GM23338 (cell line): ENCODE measurements at regions not wholly inside any gene's neighbourhood (a gene's known extent, or its start where the extent isn't known, plus 50 kb on each side); places are given as distances from the start of the nearest gene placed in this dataset.

ENCODE experiments used
- ATAC-seq: fragments of 200-7000 bp; cut with Tn5 transposase; 3 replicates; pipeline ENCODE4 v1.9.1; 2020
- DNase-seq: peaks from one replicate; pipeline ENCODE4 v3.0.0-alpha.2; 2015; ENCODE audit warnings: low spot score
- H2AFZ ChIP-seq: fragments of 200-600 bp; sonication (generic); 2 replicates; pipeline ENCODE4 v1.8.0; 2016; ENCODE audit warnings: antibody characterized with exemption, mild to moderate bottlenecking, moderate library complexity
- H3F3A ChIP-seq: fragments of 200-600 bp; sonication (generic); replicated peaks from 2 replicates; pipeline ENCODE4 v1.8.0; 2017; ENCODE audit warnings: antibody characterized with exemption, mixed run types, low read depth
- H3K27ac ChIP-seq: fragments of 200-600 bp; sonication (generic); 2 replicates; pipeline ENCODE4 v1.6.1; 2016; ENCODE audit warnings: low read depth
- H3K27me3 ChIP-seq: fragments of 200-600 bp; sonication (generic); 2 replicates; pipeline ENCODE4 v1.8.0; 2016; ENCODE audit warnings: mild to moderate bottlenecking, mixed run types, moderate library complexity; ENCODE audit not compliant: insufficient read depth
- H3K36me3 ChIP-seq: fragments of 200-600 bp; sonication (generic); 2 replicates; pipeline ENCODE4 v1.8.0; 2016; ENCODE audit warnings: mild to moderate bottlenecking; ENCODE audit not compliant: insufficient read depth
- H3K4me1 ChIP-seq: fragments of 200-600 bp; sonication (generic); 2 replicates; pipeline ENCODE4 v1.8.0; 2016; ENCODE audit warnings: mild to moderate bottlenecking, moderate library complexity; ENCODE audit not compliant: insufficient read depth
- H3K4me2 ChIP-seq: fragments of 200-600 bp; sonication (generic); 2 replicates; pipeline ENCODE4 v1.7.1; 2017; ENCODE audit warnings: mixed run types
- H3K4me3 ChIP-seq: fragments of 200-600 bp; sonication (generic); 2 replicates; pipeline ENCODE4 v1.6.1; 2016; ENCODE audit warnings: mixed run types
- H3K79me2 ChIP-seq: fragments of 200-600 bp; sonication (generic); replicated peaks from 2 replicates; pipeline ENCODE4 v1.8.0; 2017; ENCODE audit warnings: mild to moderate bottlenecking; ENCODE audit not compliant: insufficient read depth
- H3K9me2 ChIP-seq: fragments of 200-600 bp; sonication (generic); 2 replicates; pipeline ENCODE4 v1.8.0; 2017; ENCODE audit not compliant: insufficient read depth
- H4K20me1 ChIP-seq: fragments of 200-600 bp; sonication (generic); replicated peaks from 2 replicates; pipeline ENCODE4 v1.8.0; 2017; ENCODE audit warnings: mild to moderate bottlenecking; ENCODE audit not compliant: insufficient read depth
- H3K27ac Mint-ChIP-seq: 2 replicates; pipeline ENCODE4 v1.8.0; 2020; ENCODE audit warnings: inconsistent platforms, mild to moderate bottlenecking, moderate library complexity, mixed read lengths
- H3K27me3 Mint-ChIP-seq: 3 replicates; pipeline ENCODE4 v1.8.0; 2022; ENCODE audit warnings: low read depth, mild to moderate bottlenecking, moderate library complexity, mixed read lengths, inconsistent platforms; ENCODE audit not compliant: insufficient read depth, poor library complexity
- H3K36me3 Mint-ChIP-seq: 3 replicates; pipeline ENCODE4 v1.8.0; 2021; ENCODE audit warnings: low read depth, mild to moderate bottlenecking, inconsistent platforms, moderate library complexity, mixed read lengths
- H3K4me1 Mint-ChIP-seq: 3 replicates; pipeline ENCODE4 v1.8.0; 2020; ENCODE audit warnings: mild to moderate bottlenecking, inconsistent platforms, mixed read lengths
- H3K4me3 Mint-ChIP-seq: 3 replicates; pipeline ENCODE4 v1.8.0; 2021; ENCODE audit warnings: moderate library complexity, mild to moderate bottlenecking, inconsistent platforms, mixed read lengths
- H3K9me3 Mint-ChIP-seq: 3 replicates; pipeline ENCODE4 v1.8.0; 2020; ENCODE audit warnings: moderate library complexity, mild to moderate bottlenecking, inconsistent platforms, mixed read lengths
- CREB1 ChIP-seq: fragments of 250-450 bp; sonication (Bioruptor Pico); IDR thresholded peaks from 2 replicates; pipeline ENCODE4 v1.5.0; 2020; ENCODE audit warnings: low read depth, mild to moderate bottlenecking, moderate library complexity
- EZH2phosphoT487 ChIP-seq: fragments of 200-600 bp; sonication (generic); IDR thresholded peaks from one replicate; pipeline ENCODE4 v1.8.1; 2018; ENCODE audit warnings: antibody characterized with exemption; ENCODE audit not compliant: unreplicated experiment
- JUNB ChIP-seq: IDR thresholded peaks from one replicate; pipeline ENCODE4 v1.6.1; 2016; ENCODE audit warnings: antibody characterized with exemption; ENCODE audit not compliant: unreplicated experiment
- POLR2AphosphoS5 ChIP-seq: IDR thresholded peaks from 2 replicates; pipeline ENCODE4 v1.6.1; 2016; ENCODE audit warnings: antibody characterized with exemption, low read depth
- REST ChIP-seq: IDR thresholded peaks from one replicate; pipeline ENCODE4 v1.6.1; 2018; ENCODE audit warnings: antibody characterized with exemption; ENCODE audit not compliant: unreplicated experiment
- STAT1 ChIP-seq: IDR thresholded peaks from one replicate; pipeline ENCODE4 v1.6.1; 2016; ENCODE audit warnings: antibody characterized with exemption; ENCODE audit not compliant: unreplicated experiment
- ZNF331 ChIP-seq: fragments of 250-450 bp; sonication (Bioruptor Pico); IDR thresholded peaks from 2 replicates; pipeline ENCODE4 v1.5.0; 2020; ENCODE audit warnings: low read depth, mild to moderate bottlenecking, moderate library complexity
- TF ChIP-seq, protein P1 (sequence below), 2 experiments: fragments of 200-600 bp in 1 of 2; sonication (generic) in 1 of 2; conservative IDR thresholded peaks; 2 replicates each; pipeline versions ENCODE4 v1.5.1 to v1.6.1; 2016 to 2017; ENCODE audit warnings: antibody characterized with exemption in 2 of 2, low read depth in 2 of 2, mild to moderate bottlenecking in 2 of 2, moderate library complexity in 1 of 2
- TF ChIP-seq, protein P2 (sequence below): IDR thresholded peaks from 2 replicates; pipeline ENCODE4 v1.6.1; 2016; ENCODE audit warnings: antibody characterized with exemption

GRCh38 chr2:128867311-128867710 is 548.6 kb upstream of the HS6ST1 start (continued):
- TF ChIP-seq, protein P1, sequence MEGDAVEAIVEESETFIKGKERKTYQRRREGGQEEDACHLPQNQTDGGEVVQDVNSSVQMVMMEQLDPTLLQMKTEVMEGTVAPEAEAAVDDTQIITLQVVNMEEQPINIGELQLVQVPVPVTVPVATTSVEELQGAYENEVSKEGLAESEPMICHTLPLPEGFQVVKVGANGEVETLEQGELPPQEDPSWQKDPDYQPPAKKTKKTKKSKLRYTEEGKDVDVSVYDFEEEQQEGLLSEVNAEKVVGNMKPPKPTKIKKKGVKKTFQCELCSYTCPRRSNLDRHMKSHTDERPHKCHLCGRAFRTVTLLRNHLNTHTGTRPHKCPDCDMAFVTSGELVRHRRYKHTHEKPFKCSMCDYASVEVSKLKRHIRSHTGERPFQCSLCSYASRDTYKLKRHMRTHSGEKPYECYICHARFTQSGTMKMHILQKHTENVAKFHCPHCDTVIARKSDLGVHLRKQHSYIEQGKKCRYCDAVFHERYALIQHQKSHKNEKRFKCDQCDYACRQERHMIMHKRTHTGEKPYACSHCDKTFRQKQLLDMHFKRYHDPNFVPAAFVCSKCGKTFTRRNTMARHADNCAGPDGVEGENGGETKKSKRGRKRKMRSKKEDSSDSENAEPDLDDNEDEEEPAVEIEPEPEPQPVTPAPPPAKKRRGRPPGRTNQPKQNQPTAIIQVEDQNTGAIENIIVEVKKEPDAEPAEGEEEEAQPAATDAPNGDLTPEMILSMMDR (conservative IDR thresholded peaks at IDR 0.05; ENCODE audit: low read depth in 2 of 2): no peak
- no peak for TF ChIP-seq EZH2phosphoT487
- no peak for TF ChIP-seq POLR2AphosphoS5
- no peak for TF ChIP-seq REST
- no peak for TF ChIP-seq JUNB

- TF ChIP-seq CREB1 (CRISPR knock-in tag): no peak
- no peak for TF ChIP-seq EZH2phosphoT487
- TF ChIP-seq, protein P2, sequence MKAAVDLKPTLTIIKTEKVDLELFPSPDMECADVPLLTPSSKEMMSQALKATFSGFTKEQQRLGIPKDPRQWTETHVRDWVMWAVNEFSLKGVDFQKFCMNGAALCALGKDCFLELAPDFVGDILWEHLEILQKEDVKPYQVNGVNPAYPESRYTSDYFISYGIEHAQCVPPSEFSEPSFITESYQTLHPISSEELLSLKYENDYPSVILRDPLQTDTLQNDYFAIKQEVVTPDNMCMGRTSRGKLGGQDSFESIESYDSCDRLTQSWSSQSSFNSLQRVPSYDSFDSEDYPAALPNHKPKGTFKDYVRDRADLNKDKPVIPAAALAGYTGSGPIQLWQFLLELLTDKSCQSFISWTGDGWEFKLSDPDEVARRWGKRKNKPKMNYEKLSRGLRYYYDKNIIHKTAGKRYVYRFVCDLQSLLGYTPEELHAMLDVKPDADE: no peak
- no peak for TF ChIP-seq ZNF331 (CRISPR knock-in tag)
- no peak for TF ChIP-seq POLR2AphosphoS5
- TF ChIP-seq STAT1: no peak
- TF ChIP-seq, protein P1 (conservative IDR thresholded peaks at IDR 0.05; ENCODE audit: low read depth in 2 of 2): no peak
- Histone ChIP-seq H3F3A (no peaks in the 10 kb centered on the region), H3K4me1 (no peaks in the 10 kb centered on the region), H3K4me2 (no peak overlapping the region), H3K4me3 (no peak overlapping the region), H3K27me3 (no peaks in the 10 kb centered on the region), H3K36me3 (no peaks in the 10 kb centered on the region), H3K27ac (no peak overlapping the region), H3K9me2 (0 out of 2 replicates have a peak, but pooled peaks cover 6% of the 10 kb centered on the region), H2AFZ (no peak overlapping the region), H3K79me2 (no peaks in the 10 kb centered on the region), H4K20me1 (no peaks in the 10 kb centered on the region)
- ATAC-seq (no peak), DNase-seq (no peak)
- Mint-ChIP-seq H3K9me3 (peaks cover 6% of the 10 kb centered on the region; the same call in 1 of the 3 replicates), H3K27me3 (no peaks in the 10 kb centered on the region), H3K4me1 (peaks cover 9% of the 10 kb centered on the region), H3K4me3 (no peak overlapping the region), H3K36me3 (no peaks in the 10 kb centered on the region), H3K27ac (no peak overlapping the region)
Measured at GRCh38 chr2:128867936-128868636, 549.4 kb upstream of the HS6ST1 start.
